SK-N-MC (cell line): ENCODE measurements at regions not wholly inside any gene's neighbourhood (a gene's known extent, or its start where the extent isn't known, plus 50 kb on each side); places are given as distances from the start of the nearest gene placed in this dataset.

Source experiments
- EZH2 ChIP-seq: fragments of 200-600 bp; sonication (generic); IDR thresholded peaks from one replicate; pipeline ENCODE4 v1.6.1; 2017; ENCODE audit warnings: antibody characterized with exemption
- POLR2AphosphoS5 ChIP-seq: IDR thresholded peaks from 2 replicates; pipeline ENCODE4 v1.6.1; 2012; ENCODE audit warnings: mild to moderate bottlenecking, low read depth, low read length, borderline replicate concordance

GRCh38 chr5:67510204-67510603, 313.6 kb upstream of the CD180 start:
- TF ChIP-seq POLR2AphosphoS5: no peak
- TF ChIP-seq EZH2: no peak
